Activated T-helper 1 cell treated with anti-CD3 and anti-CD28 coated beads, Interleukin-2, amount 50 U/mL, for 16 hours (primary cell): ENCODE measurements at regions not wholly inside any gene's neighbourhood (a gene's known extent, or its start where the extent isn't known, plus 50 kb on each side); places are given as distances from the start of the nearest gene placed in this dataset.

Experiments used
- DNase-seq, 2 donors: peaks; one replicate each; pipeline ENCODE4 v3.0.0-alpha.2; 2020; ENCODE audit warnings: low read depth in 1 of 2, low spot score in 1 of 2

DNA sequence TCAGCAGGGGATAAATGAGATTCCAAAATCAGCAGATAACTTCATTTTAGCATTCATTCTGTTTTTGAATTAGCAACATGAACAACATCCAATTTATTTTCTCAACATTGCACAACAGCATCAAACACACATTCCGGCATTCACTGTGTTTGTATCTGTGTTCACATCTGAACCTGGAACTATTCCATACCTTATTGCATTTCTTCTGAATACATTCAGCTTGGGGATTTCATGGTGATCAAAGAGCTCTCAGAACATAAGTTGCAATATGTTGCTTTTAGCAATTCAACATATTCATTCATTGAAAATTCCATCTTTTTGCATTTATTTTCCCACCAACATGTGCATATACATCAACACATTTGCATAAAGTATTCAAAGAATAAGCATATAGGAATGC is 1431.7 kb upstream of the PIK3C3 start:
- DNase-seq, result no peak

DNA sequence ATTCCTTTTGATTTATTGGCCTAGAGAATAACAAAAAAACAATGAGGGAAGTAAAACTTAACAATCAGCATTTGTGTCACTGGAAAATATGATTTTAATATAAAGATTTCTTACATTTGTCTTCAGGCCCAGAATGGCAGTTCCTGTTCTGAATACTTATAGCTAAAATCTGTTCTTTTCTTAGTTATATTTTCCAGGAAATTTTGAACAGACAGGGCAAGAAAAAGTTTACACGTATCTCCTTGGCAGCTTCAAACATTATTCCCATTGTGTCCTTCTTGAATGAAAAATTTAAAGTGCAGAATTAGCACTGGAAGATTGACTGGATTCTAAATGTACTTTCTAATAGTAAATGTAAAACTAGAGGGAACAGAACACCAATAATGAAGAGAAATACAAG is 1454.0 kb upstream of the PIK3C3 start:
- no peak for DNase-seq

GRCh38 chr18:40494603-40495002 is 1460.4 kb upstream of the PIK3C3 start:
- DNase-seq, result no peak

- no peak for DNase-seq
Measured at GRCh38 chr18:40493316-40493715, 1461.7 kb upstream of the PIK3C3 start.

DNA sequence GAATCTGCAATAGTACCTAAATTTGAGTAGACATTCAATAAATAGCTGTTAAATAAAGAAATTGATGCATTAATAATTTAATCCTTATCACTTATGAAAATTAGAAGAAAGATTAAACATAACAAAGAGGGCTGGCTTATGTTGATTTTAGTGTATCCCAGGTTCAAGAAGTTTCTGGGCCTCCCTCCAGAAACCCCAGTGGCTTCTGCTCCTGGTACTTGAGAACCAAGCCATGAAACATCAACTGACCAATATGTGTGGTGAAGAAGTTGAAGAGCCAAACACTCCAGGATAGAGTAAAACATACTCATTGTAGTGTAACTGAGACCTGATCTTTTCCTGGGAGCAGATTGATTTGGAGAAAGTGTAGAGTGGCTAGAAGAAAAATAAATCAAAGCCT is 1465.7 kb upstream of the PIK3C3 start:
- no peak for DNase-seq

DNA sequence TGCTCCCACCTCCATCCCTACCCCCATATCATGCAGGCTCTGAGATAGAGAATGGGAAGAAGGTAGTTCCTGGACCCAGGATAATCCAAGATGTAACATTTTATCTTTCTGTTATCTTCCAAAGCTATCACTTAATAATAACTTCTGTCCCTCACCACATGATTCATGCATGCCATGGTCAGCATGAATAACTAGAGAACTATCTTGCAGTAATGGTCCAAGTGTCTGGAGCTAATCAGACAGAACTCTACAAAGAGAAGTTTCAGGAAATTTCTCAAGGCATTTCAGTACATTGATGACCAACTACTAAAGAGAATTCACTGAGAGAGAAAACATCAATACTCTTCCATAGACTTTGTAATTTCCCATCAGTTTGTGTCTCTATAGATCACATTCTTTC is 1469.7 kb upstream of the PIK3C3 start:
- DNase-seq, result no peak

DNA sequence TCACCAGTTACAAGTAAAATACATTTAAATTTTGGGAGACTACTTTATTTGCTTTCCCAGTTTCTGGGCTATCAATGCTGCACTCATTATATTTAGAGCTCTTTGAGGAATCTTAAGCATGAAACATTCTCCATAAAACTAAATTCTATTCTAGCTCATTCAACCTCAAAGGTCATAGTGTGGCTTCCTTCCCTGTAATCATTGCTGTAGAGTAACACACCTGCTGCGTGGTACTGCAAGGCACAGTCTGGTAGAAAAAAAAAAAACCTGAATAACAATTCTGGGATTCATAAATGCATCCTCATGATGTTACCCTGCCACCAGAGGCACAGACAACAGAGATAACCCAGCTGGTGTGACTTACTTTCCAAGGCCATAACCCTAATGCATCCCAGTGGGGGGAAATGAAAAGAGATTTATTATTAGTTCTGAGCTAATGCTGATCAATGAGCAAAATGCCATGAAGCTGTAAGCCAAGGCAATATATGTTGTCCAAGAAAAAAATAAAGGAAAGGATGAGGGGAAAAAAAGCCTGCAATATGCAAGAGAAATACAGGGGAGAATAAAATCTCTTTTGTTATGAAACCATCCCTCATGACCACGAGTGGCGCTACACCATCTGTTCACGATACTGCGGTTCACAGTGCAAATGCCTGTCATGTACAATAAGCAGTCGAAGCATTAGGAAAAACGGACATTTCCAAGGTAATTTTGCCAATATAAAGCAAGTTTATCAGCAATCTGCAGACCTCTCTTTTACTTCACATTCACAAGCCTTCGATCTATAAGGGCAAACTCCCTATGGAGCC is 1481.6 kb upstream of the PIK3C3 start:
- DNase-seq, result no peak

DNA sequence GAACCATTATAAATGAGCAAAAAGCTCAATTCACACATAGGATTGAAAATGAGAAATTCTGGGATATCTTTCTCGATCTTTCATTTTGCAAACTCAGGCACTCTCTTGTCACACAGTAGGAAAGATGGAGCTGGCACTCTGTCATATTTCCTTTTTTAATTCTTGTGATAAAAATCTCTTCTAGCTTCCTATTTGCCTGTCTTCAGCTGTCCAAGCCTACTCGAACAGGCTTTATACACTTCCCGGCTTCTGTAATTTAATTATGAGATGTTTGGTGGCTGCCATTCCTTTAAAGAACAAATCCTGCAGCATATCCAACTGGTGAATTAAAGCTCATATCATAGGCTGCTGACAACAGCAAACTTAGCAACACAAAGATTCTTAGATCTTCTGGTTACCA is 1484.3 kb upstream of the PIK3C3 start:
- DNase-seq, result no peak

- no peak for DNase-seq
Measured at GRCh38 chr18:40469851-40470250, 1485.2 kb upstream of the PIK3C3 start.

DNA sequence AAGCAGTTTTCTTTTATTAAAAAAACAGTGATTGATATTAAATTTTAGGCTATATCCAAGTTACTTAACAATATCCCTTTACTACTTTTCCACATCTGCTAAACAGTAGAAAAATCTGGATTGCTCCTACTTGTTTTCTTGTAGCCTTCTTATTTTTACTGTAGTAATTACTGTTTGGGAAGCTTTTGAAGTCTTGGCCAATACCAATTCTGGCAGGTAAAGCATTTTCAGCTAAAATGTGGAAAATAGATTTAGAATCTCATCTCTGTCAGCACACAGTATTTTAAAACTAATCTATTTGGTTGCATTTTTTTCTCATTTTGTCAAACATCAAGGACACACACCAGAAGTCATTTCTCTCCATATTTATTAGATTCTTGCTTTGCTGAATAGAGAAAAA is 1485.7 kb upstream of the PIK3C3 start:
- no peak for DNase-seq

DNA sequence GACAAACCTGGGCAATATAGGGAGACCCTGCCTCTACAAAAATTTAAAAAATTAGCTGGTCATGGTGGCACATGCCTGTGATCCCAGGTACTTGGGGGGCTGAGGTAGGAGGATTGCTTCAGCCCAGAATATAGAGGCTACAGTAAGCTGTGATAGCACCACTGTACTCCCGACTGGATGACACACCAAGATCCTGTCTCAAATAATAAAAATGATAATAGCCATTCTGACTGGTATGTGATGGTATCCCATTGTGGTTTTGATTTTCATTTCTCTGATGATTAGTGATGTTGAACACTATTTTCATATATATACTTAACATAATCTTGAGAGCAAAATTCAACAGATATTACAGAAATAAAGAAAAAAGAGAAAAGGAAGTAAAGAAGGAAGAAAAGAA is 1491.0 kb upstream of the PIK3C3 start:
- no peak for DNase-seq

DNA sequence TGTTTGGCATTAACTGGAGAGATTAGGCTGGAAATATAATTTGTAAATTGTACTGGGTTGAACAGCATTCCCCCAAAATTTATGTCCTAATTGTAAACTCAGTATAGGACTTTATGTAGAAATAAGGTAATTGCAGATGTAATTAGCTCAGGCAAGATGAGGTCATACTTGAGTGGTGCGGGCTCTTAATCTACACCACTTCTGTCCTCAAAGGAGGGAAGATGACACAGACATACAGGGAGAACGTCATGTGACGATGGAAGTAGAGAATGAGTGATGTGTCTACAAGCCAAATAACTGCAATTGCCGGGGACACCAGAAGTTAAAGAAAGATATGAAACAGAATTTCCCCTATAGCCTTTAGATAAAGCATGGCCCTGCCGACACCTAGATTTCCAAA is 1501.1 kb upstream of the PIK3C3 start:
- DNase-seq, result no peak

- DNase-seq, result no peak
Measured at GRCh38 chr18:40452599-40452998, 1502.4 kb upstream of the PIK3C3 start.

- no peak for DNase-seq
Measured at GRCh38 chr18:40450751-40451150, 1504.3 kb upstream of the PIK3C3 start.

GRCh38 chr18:40447820-40448219 is 1507.2 kb upstream of the PIK3C3 start:
- DNase-seq, result no peak

DNA sequence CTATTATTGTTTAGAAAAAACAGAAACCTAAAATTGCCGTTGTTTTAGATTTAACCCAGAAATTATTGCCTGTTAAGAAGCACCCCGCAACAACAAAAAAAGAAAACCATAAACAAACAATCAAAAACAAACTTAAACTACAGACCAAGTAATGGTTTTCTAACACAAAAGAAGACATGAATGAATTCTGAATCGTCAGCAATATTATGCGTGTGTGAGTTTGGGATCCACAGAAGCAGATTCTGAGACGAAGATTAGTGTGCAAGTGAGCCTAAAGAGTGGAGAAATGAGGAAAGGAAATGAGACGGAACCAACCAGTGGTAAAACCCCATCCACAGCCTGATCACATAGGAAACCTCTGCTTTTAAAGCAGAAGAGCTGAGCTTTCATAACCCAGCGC is 1514.9 kb upstream of the PIK3C3 start:
- no peak for DNase-seq

DNA sequence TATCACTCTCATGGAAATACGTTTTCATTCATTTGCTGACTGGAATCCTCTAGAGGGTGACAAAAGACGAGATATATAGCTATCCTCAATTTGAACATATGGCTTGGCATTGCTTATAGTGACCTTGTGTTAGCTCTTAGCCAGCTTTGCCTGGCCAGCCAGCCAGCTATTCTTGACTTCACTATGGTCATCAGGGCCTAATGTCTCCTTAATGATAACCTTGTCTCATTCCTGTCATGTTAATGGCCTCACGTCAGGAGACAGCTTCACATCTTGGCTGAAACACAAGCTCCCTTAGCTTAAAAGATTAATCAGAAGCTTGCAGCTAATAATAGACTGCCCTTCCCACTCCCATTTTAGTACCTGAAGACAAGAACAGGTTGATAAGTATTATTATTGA is 1517.5 kb upstream of the PIK3C3 start:
- DNase-seq, result no peak

- DNase-seq, result no peak
Measured at GRCh38 chr18:40431071-40431985, 1523.7 kb upstream of the PIK3C3 start.

GRCh38 chr18:40423291-40423690 is 1531.7 kb upstream of the PIK3C3 start:
- no peak for DNase-seq

DNA sequence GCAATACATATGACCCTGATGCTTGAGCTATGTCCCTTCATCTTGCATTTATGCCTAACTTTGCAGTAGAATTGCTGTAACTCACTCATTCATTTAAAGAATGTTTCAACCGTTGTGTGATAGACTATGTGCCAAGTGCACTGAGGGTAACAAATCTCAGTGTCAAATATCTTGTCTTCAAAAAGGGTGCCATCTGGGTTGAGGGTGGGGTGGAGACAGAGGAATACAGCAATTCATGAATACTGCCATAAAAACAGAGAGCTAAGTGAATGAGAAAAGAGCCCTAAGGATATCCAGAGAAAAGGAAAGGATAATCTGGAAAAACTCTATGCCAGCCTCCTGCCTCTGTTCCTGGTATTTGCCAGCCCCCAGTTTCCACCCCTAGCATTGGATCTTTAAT is 1534.4 kb upstream of the PIK3C3 start:
- DNase-seq, result no peak

GRCh38 chr18:40417501-40417900 is 1537.5 kb upstream of the PIK3C3 start:
- DNase-seq, result no peak

GRCh38 chr18:40415821-40416220 is 1539.2 kb upstream of the PIK3C3 start:
- no peak for DNase-seq
